Coronary artery (tissue), 2 donors: ENCODE measurements at regions not wholly inside any gene's neighbourhood (a gene's known extent, or its start where the extent isn't known, plus 50 kb on each side); places are given as distances from the start of the nearest gene placed in this dataset.

Experiments
- DNase-seq: peaks from one replicate; pipeline ENCODE4 v3.0.0-alpha.2; 2017; ENCODE audit warnings: low spot score
- H3K27ac ChIP-seq, 2 donors: fragments of 200-600 bp; sonication (generic); one replicate each; pipeline ENCODE4 v1.5.1; 2016 to 2019
- H3K4me3 ChIP-seq: fragments of 200-600 bp; sonication (generic); 2 replicates; pipeline ENCODE4 v1.5.1; 2016; ENCODE audit warnings: mild to moderate bottlenecking, moderate library complexity
- TF ChIP-seq, protein P1 (sequence below): fragments of 200-600 bp; sonication (generic); IDR thresholded peaks from one replicate; pipeline ENCODE4 v1.5.1; 2019; ENCODE audit warnings: antibody characterized with exemption

DNA sequence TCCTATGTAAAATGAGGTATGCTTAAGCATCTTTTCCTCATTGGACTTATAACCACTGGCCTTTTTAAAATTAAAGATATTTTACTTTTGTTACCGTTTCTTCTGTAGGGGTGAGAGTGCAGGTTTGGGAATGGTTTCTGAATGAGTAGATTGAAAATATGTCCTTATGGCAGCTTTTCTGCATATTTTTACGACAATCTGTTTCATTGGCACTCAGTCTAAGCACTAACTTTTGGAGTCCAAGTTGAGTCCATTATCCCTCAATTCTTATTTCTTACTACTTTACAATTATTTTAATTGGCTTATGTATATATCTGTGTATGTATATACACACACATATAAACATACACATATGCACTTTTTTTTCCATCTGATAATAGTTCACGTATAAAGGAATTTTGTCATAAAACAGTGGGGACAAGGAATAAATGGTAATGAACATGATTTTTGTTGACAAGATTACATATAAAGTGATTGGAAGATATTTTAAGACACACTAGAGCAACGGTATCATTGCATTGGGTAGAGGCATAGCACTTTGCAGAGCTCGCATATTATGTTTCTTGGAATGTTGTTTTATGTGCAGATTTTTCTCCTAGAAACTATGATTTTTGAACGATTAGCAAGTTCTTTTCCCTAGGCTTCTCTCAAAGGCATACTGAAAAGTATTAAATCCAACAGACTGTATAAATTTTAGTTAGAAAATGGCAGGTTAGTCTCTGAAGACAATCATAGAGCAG is 133.0 kb downstream of the FAT4 start:
- DNase-seq = no peak
- TF ChIP-seq, protein P1, sequence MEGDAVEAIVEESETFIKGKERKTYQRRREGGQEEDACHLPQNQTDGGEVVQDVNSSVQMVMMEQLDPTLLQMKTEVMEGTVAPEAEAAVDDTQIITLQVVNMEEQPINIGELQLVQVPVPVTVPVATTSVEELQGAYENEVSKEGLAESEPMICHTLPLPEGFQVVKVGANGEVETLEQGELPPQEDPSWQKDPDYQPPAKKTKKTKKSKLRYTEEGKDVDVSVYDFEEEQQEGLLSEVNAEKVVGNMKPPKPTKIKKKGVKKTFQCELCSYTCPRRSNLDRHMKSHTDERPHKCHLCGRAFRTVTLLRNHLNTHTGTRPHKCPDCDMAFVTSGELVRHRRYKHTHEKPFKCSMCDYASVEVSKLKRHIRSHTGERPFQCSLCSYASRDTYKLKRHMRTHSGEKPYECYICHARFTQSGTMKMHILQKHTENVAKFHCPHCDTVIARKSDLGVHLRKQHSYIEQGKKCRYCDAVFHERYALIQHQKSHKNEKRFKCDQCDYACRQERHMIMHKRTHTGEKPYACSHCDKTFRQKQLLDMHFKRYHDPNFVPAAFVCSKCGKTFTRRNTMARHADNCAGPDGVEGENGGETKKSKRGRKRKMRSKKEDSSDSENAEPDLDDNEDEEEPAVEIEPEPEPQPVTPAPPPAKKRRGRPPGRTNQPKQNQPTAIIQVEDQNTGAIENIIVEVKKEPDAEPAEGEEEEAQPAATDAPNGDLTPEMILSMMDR = no peak
- Histone ChIP-seq H3K27ac (no peak overlapping the region), H3K4me3 (no peak overlapping the region)

DNA sequence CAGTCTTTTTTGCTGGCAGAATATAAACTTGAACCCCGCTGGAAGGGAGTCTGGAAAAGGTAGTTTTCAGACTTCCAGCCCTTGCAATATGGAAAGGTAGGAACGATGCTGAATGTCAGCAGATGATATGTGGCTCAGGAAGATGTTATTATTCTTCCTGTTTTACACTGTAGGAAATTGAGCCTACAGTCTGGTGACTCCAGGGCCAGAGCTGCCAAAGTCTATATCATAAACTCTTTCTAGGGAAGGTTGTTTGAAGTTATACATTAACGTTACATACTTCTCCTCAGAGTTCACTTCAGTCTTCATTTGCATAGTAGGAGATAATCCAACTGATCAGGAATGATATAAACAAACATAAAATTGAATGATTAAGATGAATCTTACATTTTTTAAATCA is 141.3 kb downstream of the FAT4 start:
- DNase-seq = no peak
- TF ChIP-seq, protein P1 = no peak
- no peak overlapping the region for H3K27ac ChIP-seq
- no peak overlapping the region for H3K4me3 ChIP-seq

DNA sequence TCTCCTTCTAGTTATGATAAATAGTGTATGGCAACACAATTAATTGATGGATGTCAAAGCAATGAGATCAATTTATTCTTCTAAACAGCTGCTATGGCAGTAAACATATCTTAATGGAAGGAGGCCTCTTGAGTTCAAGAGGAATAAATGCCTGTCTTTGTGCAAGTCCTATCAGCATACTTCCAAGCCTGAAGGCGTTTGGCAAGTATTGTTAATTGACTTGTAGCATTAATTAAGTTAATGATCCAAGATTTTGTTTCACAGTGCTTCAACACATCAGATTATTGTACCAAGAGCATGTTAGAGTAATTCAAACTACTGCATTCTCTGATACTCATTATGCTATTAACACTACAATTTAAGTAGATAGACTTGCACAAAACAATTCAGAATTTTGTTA is 144.8 kb downstream of the FAT4 start:
- no peak overlapping the region for H3K27ac ChIP-seq
- H3K4me3 ChIP-seq = no peak overlapping the region
- TF ChIP-seq, protein P1 = no peak
- DNase-seq = no peak

DNA sequence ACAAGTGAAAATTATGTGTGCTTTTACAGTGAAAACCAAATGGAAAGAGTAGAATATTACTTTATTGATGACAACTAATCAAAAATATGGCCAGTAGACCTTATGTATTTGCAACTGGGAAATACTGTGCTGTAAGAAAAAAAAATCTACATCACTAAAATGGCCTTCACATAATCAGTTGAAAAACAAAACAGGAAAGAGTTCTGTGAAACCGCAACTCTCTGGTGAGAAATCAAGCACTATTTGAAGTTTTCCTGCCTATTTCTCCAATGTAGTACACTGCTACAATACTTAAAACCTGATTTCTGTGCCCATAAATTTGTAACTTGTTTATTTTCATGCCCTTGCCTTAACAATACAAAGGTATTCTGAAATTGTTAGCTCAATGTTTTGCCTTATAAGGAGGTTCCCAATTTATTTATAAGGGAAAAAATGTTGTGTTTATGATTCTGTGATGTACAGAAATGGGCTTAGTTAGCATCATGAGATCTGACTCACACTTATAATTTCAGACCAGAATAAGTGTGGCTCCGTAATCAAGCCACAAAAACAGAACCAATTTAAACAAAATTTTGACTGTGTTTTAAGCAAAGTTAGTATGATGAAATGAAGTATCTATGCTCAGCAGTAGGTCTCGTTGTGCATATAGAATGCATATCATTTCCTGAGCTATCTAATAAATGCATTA is 147.1 kb downstream of the FAT4 start:
- Histone ChIP-seq H3K4me3 (no peak overlapping the region), H3K27ac (no peak overlapping the region)
- DNase-seq = no peak
- TF ChIP-seq, protein P1 = no peak

DNA sequence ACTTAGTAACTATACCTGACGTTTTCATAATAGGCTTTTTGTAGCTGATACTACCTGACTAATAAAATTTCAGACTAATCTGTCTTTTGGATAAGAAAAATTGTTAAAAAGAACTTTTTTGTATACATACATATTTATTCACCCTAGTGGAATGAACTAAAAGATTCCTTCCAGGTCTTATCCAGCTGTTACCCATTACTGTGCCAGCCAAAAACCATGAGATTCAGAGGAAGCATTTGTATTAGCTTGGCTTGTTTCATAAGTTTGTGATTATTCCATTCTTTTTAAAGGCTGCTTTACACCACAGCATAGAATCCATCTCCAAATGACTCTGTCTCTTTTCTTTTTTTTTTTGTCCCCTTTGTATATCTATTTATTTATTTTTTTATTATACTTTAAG is 149.4 kb downstream of the FAT4 start:
- no peak for DNase-seq
- TF ChIP-seq, protein P1 = no peak
- H3K27ac ChIP-seq = no peak overlapping the region

DNA sequence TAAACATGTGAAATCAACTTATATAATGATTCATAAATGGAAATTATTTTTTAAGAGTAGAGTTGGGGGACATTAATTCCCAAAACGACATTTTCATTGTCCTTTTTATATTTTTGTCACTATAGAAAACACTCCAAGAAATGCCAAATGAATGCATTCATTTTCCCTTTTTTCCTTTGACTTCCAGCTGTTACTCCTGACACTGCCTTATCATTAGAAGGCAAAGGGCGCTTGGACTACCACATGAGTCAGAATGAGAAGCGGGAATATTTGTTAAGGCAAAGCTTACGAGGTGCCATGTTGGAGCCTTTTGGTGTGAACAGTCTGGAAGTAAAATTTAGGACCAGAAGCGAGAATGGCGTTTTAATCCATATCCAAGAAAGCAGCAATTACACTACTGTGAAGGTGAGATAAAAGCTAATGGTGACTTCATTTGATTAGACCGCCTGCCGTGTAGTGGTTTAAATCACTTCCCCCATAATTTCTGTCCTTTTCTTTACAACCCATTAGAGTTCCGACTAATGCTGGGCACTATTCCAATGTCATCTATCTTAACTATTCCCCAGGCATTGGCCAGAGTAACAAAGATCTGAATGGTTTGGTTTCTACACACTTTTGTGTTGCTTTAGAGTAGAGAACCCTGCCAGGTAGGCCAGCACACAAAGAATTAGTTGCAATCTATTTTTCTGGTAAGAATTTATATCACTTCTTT is 166.7 kb downstream of the FAT4 start:
- Histone ChIP-seq H3K4me3 (no peak overlapping the region), H3K27ac (no peak overlapping the region)
- TF ChIP-seq, protein P1 = no peak
- DNase-seq = no peak

More for the DNA sequence above, 149.4 kb downstream of the FAT4 start:
- no peak overlapping the region for H3K4me3 ChIP-seq
